ENCODE measurements at regions not wholly inside any gene's neighbourhood (a gene's known extent, or its start where the extent isn't known, plus 50 kb on each side); places are given as distances from the start of the nearest gene placed in this dataset.

DNA sequence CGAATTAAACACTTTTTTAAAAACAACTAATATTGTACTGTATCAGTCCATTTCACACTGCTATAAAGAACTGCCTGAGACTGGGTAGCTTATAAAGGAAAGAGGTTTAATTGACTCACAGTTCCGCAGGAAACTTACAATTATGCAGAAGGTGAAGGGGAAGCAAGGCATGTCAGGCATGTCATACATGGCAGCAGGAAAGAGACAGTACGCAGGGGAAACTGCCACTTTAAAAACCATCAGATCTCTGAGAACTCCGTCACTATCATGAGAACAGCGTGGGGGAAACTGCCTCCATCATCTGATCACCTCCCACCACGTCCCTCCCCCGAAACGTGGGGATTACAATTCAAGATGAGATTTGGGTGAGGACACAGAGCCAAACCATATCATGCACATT lies 162.8 kb upstream of the TPM1 start:
- peaks cover 0 to 7% (median 0%) of the 10 kb centered on the region in 3 donors for H3K9me3 ChIP-seq (ENCODE audit: control extremely low read depth in 1 of 3, control insufficient read depth in 2 of 3, insufficient read depth in 1 of 3, low read length in 2 of 3)
- H3K27me3 Mint-ChIP-seq = peaks cover 12% of the 10 kb centered on the region
- ChIA-PET POLR2A (interaction anchor here (0.6 kb wide), 1 partner anchor 133 kb away, joined by 3 read pairs; no protein-coding TSS in a partner anchor), CTCF (no interaction called here)
- ATAC-seq (ENCODE audit: low read depth) = no peak
- H3K27me3 ChIP-seq (replicated peaks in 1 of 4; ENCODE audit: control extremely low read depth in 1 of 4, control insufficient read depth in 3 of 4, insufficient read depth in 4 of 4, low read length in 3 of 4) = no peaks in the 10 kb centered on the region
- H3K4me1 Mint-ChIP-seq = peaks cover 11% of the 10 kb centered on the region
- intact Hi-C loops (cut with micrococcal nuclease) = no loop called here
- H3K4me3 ChIP-seq (ENCODE audit: control extremely low read depth in 1 of 5, extremely low read depth in 1 of 5, insufficient read depth in 1 of 5, low read depth in 2 of 5, low read length in 4 of 5) = no peak overlapping the region
- 11% methylated on average over 3 of the region's 8 CpGs for WGBS (ENCODE audit: insufficient coverage)
- no peak overlapping the region for H3K27ac ChIP-seq (ENCODE audit: low read length in 2 of 2)
- no peaks in the 10 kb centered on the region for H3K79me2 ChIP-seq (ENCODE audit: control insufficient read depth, insufficient read depth, low read length)
- H3K36me3 ChIP-seq (replicated peaks in 1 of 2; ENCODE audit: control extremely low read depth in 1 of 2, control insufficient read depth in 1 of 2, extremely low read depth in 1 of 2, insufficient read depth in 2 of 2, low read length in 1 of 2) = no peaks in the 10 kb centered on the region
- no peak overlapping the region for H3K9ac ChIP-seq (ENCODE audit: low read length)
- H3K4me3 Mint-ChIP-seq = no peak overlapping the region
- no peaks in the 10 kb centered on the region for H4K20me1 ChIP-seq (ENCODE audit: control insufficient read depth, insufficient read depth, low read length, poor library complexity, severe bottlenecking)
- no peak for TF ChIP-seq EZH2 (IDR thresholded peaks at IDR 0.05; ENCODE audit: borderline replicate concordance, insufficient read depth, low read depth, low read length, poor library complexity, severe bottlenecking)
- TF ChIP-seq, protein P1, sequence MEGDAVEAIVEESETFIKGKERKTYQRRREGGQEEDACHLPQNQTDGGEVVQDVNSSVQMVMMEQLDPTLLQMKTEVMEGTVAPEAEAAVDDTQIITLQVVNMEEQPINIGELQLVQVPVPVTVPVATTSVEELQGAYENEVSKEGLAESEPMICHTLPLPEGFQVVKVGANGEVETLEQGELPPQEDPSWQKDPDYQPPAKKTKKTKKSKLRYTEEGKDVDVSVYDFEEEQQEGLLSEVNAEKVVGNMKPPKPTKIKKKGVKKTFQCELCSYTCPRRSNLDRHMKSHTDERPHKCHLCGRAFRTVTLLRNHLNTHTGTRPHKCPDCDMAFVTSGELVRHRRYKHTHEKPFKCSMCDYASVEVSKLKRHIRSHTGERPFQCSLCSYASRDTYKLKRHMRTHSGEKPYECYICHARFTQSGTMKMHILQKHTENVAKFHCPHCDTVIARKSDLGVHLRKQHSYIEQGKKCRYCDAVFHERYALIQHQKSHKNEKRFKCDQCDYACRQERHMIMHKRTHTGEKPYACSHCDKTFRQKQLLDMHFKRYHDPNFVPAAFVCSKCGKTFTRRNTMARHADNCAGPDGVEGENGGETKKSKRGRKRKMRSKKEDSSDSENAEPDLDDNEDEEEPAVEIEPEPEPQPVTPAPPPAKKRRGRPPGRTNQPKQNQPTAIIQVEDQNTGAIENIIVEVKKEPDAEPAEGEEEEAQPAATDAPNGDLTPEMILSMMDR (IDR thresholded peaks at IDR 0.05) = no peak
- H3K4me1 ChIP-seq (ENCODE audit: control insufficient read depth in 2 of 2, insufficient read depth in 2 of 2, low read length in 2 of 2) = peaks cover 0 to 5% of the 10 kb centered on the region in 2 donors
- H3K27ac Mint-ChIP-seq = no peak overlapping the region
- H3K4me2 ChIP-seq (replicated peaks; ENCODE audit: low read depth, low read length, poor library complexity, severe bottlenecking) = no peak overlapping the region
- no peaks in the 10 kb centered on the region for H3K9me3 Mint-ChIP-seq (ENCODE audit: insufficient read depth)
- no peak for DNase-seq
- H2AFZ ChIP-seq (ENCODE audit: insufficient read depth, low read depth, low read length, poor library complexity, severe bottlenecking) = no peak overlapping the region

DNA sequence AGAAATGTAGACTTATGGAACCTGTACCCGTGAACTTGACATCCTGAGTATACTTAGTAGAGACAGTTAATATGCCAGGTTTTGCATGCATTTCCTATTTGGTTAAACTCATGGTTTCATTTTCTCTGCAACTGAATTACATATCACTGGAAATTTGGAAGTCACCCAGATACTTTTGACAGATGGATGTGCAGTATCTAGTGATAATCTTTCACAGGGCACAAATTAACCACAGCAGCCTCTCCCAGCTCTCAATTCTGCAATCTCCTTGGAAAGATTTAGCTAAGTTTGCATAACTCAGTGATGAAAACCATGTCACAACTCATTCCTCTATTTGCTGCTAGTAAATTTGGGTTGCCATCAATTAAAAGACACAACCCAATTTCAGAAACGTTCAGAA lies 162.3 kb upstream of the TPM1 start:
- 0% methylated on average over 1 of the region's 2 CpGs for WGBS (ENCODE audit: insufficient coverage)
- CTCF ChIA-PET = no interaction called here

More for the DNA sequence above, 162.3 kb upstream of the TPM1 start:
- H3K79me2 ChIP-seq (ENCODE audit: control insufficient read depth, insufficient read depth, low read length) = no peaks in the 10 kb centered on the region
- H3K27ac Mint-ChIP-seq = no peak overlapping the region
- peaks cover 0 to 5% of the 10 kb centered on the region in 2 donors for H3K4me1 ChIP-seq (ENCODE audit: control insufficient read depth in 2 of 2, insufficient read depth in 2 of 2, low read length in 2 of 2)
- H3K9me3 ChIP-seq (ENCODE audit: control extremely low read depth in 1 of 3, control insufficient read depth in 2 of 3, insufficient read depth in 1 of 3, low read length in 2 of 3) = peaks cover 0 to 7% (median 0%) of the 10 kb centered on the region in 3 donors
- H3K4me2 ChIP-seq (replicated peaks; ENCODE audit: low read depth, low read length, poor library complexity, severe bottlenecking) = no peak overlapping the region
- peaks cover 13% of the 10 kb centered on the region for H3K27me3 Mint-ChIP-seq
- no peak overlapping the region for H3K27ac ChIP-seq (ENCODE audit: low read length in 2 of 2)
- no peak for DNase-seq
- ATAC-seq (ENCODE audit: low read depth) = no peak
- no peaks in the 10 kb centered on the region for H3K36me3 ChIP-seq (replicated peaks in 1 of 2; ENCODE audit: control extremely low read depth in 1 of 2, control insufficient read depth in 1 of 2, extremely low read depth in 1 of 2, insufficient read depth in 2 of 2, low read length in 1 of 2)
- no peaks in the 10 kb centered on the region for H4K20me1 ChIP-seq (ENCODE audit: control insufficient read depth, insufficient read depth, low read length, poor library complexity, severe bottlenecking)
- H3K4me3 Mint-ChIP-seq = no peak overlapping the region
- no peak overlapping the region for H2AFZ ChIP-seq (ENCODE audit: insufficient read depth, low read depth, low read length, poor library complexity, severe bottlenecking)
- no peak overlapping the region for H3K9ac ChIP-seq (ENCODE audit: low read length)
- no peak for TF ChIP-seq EZH2 (IDR thresholded peaks at IDR 0.05; ENCODE audit: borderline replicate concordance, insufficient read depth, low read depth, low read length, poor library complexity, severe bottlenecking)
- TF ChIP-seq, protein P1 (IDR thresholded peaks at IDR 0.05) = no peak
- no peaks in the 10 kb centered on the region for H3K9me3 Mint-ChIP-seq (ENCODE audit: insufficient read depth)
- no peaks in the 10 kb centered on the region for H3K27me3 ChIP-seq (replicated peaks in 1 of 4; ENCODE audit: control extremely low read depth in 1 of 4, control insufficient read depth in 3 of 4, insufficient read depth in 4 of 4, low read length in 3 of 4)
- no peak overlapping the region for H3K4me3 ChIP-seq (ENCODE audit: control extremely low read depth in 1 of 5, extremely low read depth in 1 of 5, insufficient read depth in 1 of 5, low read depth in 2 of 5, low read length in 4 of 5)
- intact Hi-C loops (cut with micrococcal nuclease) = no loop called here
- POLR2A ChIA-PET = interaction anchor here (0.6 kb wide), 1 partner anchor 132 kb away, joined by 3 read pairs; no protein-coding TSS in a partner anchor
- H3K4me1 Mint-ChIP-seq = peaks cover 11% of the 10 kb centered on the region

Data from B cell (primary cell).